NCI-H1694 treated with DMSO at 0.1 percent for 48 hours (cell line): ENCODE measurements at regions not wholly inside any gene's neighbourhood (a gene's known extent, or its start where the extent isn't known, plus 50 kb on each side); places are given as distances from the start of the nearest gene placed in this dataset.

ENCODE experiments used
- DNase-seq: peaks from one replicate; lab custom pipeline; 2025; lab: John Stamatoyannopoulos, UW

GRCh38 chr2:220219371-220219770 lies 591.9 kb downstream of the SLC4A3 start:
- DNase-seq, result no peak

DNA sequence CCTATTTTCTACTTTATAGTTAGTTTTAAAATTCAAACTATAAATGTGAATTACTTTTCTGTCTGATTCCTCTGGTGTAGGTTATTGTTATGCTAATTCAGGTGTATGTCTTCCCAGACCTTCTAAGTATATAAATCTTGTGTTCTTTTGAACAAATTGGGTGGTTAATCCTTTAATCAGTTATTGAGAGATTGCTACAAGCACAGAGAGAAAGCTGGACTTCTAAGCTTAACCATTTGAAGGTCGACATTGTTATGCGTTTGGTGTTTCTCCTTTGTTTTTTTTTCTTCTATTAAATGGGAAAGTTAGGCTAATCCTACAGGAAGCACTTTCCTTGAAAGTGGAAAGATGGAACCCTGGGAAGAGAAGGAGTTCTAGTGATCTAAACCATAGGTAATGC lies 592.6 kb downstream of the SLC4A3 start:
- no peak for DNase-seq

GRCh38 chr2:220221992-220222391 lies 594.6 kb downstream of the SLC4A3 start:
- no peak for DNase-seq

DNA sequence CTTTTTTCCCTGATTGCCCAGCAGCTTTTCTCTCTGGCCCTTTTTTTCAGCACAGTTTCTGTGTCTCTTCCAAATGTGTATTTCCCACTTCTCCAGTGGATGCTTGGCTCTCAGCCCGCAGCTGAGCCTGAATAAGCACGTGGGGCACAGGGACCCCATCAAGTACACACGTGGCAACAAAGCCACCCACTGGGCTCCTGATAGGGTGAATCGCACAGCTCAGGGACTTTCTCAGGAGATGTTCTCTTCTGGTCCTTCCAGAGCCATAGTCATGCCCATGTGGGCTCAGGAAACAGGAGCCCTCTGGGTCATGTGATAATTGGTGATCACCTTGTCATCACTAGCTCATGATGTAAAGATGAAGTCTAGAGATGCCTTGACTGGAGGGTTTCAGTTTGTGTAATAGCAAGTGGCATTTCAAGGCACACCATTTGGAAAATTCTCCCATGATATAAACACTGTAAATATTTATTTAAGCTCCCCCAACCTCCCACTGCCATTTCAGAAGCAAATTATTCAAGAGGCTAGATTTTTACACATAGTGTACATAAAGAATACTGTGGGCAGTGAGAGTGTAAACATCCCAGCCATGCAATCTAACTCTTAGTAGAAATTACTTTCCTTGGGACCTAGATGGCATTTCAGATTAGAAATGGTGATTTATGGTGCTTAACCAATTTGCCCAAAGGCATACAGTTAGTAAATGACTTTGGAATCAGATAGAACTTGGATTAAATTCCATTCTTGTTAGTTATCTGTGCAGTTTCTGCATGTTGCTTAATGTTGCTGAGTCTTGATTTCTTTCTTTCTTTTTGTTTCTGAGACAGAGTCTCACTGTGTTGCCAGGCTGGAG lies 597.5 kb downstream of the SLC4A3 start:
- no peak for DNase-seq

DNA sequence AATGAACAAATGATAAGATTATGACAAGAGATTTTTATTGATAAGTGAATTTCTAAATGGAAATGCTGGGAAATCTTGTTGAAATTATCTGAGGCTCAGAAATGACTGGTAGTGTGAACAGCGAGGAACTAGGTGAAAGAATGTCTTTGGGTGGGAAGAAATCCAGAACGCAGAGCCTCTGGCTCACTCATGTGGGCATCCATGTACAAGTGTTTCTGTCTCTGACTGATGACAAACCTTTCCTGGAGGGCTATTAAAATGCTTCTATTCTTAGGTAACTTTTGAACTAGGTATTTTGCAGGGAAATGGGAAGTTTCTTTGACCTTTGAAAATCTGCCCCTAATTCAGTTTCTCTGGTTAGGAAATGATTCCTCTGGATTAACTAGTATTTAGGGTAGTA lies 598.6 kb downstream of the SLC4A3 start:
- DNase-seq, result no peak

- no peak for DNase-seq
Observed at GRCh38 chr2:220226546-220226945, 599.1 kb downstream of the SLC4A3 start.

GRCh38 chr2:220227266-220227920 lies 600.0 kb downstream of the SLC4A3 start:
- no peak for DNase-seq

GRCh38 chr2:220228310-220229006 lies 601.0 kb downstream of the SLC4A3 start:
- DNase-seq, result no peak

DNA sequence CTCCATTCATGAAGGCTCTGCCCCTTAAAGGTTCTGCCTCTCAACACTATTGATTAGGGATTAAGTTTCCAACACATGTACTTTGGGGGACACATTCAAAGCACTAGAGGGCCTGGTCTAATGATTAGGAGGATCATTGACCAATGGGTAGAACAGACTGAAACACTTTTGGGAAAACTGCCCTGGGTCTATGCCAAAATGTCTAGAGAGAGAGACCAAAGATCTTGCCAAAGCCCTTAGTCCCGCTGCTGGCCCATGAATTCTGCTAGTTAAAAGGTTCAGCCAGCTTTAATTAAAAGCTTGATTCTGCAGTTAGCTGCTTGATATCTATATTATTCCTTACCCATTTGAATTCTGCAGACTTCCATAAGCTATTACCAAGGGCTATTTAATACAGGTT lies 613.2 kb downstream of the SLC4A3 start:
- no peak for DNase-seq

- no peak for DNase-seq
Observed at GRCh38 chr2:220241423-220241822, 614.0 kb downstream of the SLC4A3 start.

GRCh38 chr2:220243571-220243970 lies 616.1 kb downstream of the SLC4A3 start:
- no peak for DNase-seq

GRCh38 chr2:220246386-220246785 lies 619.0 kb downstream of the SLC4A3 start:
- no peak for DNase-seq

DNA sequence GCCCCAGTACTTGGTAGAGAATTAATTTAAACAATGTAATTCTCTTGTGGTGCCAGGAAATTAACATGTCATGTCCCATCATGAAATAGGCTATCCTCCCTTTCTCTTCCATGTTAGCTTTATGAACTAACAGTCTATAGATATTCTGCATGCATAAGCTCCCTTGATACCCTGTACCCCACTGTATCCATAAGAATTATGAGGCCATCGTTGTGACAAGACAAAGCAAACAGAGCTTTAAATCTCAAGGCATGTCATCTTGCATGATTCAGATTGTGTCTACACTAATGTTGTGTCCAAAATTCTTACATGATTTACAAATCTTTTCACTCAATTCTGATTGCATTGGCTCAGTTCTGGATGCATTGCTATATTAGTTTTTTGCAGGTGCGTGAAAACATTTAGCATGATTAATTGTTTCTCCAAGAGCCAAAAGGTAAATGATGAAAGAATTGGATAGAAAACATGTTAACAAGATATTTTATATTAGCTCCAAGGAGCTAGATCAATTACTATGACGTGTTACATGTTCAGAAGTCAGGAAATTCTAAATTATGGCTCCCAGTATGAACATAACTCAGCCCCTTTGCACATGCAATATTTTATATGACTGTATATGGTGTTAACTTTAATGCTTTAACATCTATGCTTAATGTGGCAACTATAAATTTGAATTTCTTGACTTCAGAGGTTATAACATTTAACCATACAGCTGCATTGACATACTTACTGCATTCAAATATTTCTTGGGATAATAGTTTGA lies 620.3 kb downstream of the SLC4A3 start:
- no peak for DNase-seq

DNA sequence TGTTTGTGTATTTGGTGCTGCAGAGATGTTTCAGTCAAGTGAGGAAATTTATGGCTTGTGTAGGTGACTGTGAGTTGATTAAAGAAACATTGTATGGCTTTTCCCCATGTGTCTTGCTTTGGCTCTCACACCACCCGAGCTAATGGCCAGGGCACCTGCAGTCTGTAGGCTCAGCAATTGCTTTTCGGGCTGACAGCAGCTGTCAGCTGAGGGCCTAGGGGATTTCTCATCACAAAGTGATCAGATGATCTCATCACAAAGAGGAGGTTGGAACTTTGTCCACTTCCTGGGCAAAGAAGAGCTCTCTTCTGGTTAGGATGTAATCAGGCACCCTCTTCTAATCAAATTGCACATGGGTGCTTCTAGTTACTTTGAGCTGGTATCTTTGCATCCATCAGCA lies 632.2 kb downstream of the SLC4A3 start:
- DNase-seq, result no peak

DNA sequence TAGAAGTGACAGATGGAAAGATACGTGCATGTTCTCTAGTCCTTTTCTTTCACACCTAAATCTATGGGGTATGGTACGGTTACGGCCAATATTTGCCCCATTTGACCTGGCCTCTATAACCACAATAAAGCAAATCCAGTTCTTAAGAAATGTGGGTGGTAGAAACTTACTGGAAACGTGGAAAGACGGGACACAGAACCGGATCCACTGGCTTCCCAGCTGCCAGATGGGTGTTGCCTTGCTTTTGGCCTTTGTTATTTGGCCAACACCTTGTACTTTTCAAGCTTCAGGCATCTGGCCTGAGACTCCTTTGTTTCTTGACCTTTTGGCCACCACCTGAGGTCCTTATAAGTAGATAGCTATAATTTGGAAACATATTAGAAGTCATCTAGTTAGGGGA lies 635.9 kb downstream of the SLC4A3 start:
- DNase-seq, result no peak

GRCh38 chr2:220269367-220269766 lies 641.9 kb downstream of the SLC4A3 start:
- peak; percentile 49 for DNase-seq

- no peak for DNase-seq
Observed at GRCh38 chr2:220270481-220271070, 643.1 kb downstream of the SLC4A3 start.

DNA sequence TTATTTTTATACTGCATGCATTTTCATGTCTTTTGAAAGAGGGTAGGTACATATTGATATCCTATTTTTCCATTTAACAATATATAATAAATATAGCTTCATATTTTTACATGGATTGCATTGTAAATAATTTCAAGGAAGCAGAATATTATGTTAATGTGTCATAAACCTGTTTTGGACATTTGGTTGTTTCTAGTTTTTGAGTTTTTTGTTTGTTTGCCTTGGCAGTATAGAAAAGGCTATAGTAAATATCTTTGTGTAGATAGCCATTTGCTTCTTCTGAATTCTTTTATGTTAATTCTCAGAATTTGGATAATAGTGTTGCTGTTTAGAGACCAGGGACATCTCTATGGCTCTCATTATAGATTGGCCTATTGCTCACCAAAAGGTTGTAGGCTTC lies 645.2 kb downstream of the SLC4A3 start:
- no peak for DNase-seq

- DNase-seq, result no peak
Observed at GRCh38 chr2:220273082-220273481, 645.7 kb downstream of the SLC4A3 start.

GRCh38 chr2:220275454-220275853 lies 648.0 kb downstream of the SLC4A3 start:
- no peak for DNase-seq

DNA sequence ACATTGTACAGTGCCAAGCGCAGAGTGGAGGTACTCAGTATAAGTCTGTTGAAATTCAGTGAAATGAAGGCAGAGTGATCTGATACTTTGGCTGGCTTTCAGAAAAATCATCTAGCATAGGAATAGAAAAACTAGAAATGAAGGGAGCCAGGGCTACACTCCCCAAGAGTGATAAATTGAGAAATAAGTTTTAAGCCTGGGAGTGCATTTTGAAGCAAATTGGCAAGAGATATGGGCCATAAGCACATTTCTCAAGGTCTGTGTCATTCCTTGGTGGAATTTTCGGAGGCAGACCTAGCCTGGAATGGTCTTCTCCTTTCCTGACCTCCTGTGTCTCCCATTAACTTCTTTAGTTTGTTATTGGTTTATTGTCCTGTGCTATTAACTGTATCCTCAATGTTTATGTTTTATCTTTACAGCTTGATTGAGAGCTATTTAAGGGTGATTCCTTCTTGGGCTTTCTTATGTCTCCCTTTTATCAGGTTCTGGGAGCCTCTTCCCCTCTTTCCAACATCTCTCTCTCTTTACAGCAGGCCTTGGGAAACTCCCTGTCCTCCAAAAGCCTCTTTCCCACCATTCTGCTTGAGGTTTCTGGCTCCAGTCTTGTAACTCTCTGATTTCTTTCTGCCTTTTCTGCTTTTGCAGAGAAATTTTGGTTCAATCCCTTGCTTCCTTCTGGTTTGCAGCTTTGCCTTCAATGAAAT lies 649.5 kb downstream of the SLC4A3 start:
- DNase-seq, result no peak
